ENCODE measurements at regions not wholly inside any gene's neighbourhood (a gene's known extent, or its start where the extent isn't known, plus 50 kb on each side); places are given as distances from the start of the nearest gene placed in this dataset.

DNA sequence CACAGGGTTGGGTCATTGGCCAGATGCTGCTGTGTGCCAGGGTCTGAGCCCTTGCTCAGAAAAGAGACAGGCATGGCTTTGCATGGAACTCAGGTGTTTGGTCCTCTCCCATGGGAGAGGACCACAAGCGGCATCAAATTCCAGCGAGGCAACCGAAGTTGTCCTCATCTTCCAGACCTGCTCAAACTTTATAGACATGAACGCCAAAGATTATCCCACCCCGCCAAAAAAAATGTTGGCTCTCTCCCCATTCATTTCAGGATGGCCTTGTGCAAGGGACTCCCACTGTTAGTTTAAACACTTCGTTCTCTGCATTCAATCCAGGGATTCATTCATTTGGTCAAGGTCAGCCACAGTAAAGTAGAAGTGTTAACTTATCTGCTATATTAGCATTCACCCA lies 360.8 kb upstream of the ZFHX3 start:
- 87% methylated on average over 6 of the region's 6 CpGs for WGBS
- H3K27ac ChIP-seq = no peak overlapping the region
- no peaks in the 10 kb centered on the region for H3K4me1 ChIP-seq
- no peak for DNase-seq (ENCODE audit: low spot score in 2 of 2)
- H3K9me3 ChIP-seq = no peaks in the 10 kb centered on the region
- H3K36me3 ChIP-seq = no peaks in the 10 kb centered on the region
- H3K4me3 ChIP-seq = no peak overlapping the region
- H3K27me3 ChIP-seq = peaks cover 18% of the 10 kb centered on the region
- TF ChIP-seq EP300 (IDR thresholded peaks at IDR 0.05) (no peak), POLR2A (IDR thresholded peaks at IDR 0.05) (no peak), CTCF (IDR thresholded peaks at IDR 0.05) (no peak), POLR2AphosphoS5 (IDR thresholded peaks at IDR 0.05) (no peak)

DNA sequence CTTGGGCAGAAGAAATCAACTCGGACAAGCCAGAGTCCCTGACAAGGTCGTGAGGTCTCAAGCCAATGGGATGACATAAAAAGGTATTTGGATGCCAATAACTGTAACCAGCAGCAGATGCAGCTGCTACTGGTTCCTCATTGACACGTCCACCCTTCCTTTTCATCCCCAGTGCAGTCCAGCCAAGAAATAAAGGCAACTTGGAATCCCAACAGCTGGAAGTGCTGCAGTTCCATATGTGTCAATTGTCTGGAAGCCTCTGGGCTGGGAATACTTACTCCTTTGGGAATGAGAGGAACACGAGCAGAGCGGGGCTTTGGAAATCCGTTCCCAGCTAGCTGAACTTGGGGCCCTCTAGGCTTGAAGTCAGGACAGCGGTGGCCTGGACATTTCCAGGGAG lies 360.4 kb upstream of the ZFHX3 start:
- H3K9me3 ChIP-seq = no peaks in the 10 kb centered on the region
- no peak for DNase-seq (ENCODE audit: low spot score in 2 of 2)
- 67% methylated on average over 7 of the region's 7 CpGs for WGBS

GRCh38 chr16:73405851-73406250 lies 357.9 kb upstream of the ZFHX3 start:
- no peak for DNase-seq (ENCODE audit: low spot score in 2 of 2)
- Histone ChIP-seq H3K27me3 (peaks cover 22% of the 10 kb centered on the region), H3K4me1 (no peaks in the 10 kb centered on the region), H3K4me3 (no peak overlapping the region), H3K36me3 (no peaks in the 10 kb centered on the region), H3K27ac (no peak overlapping the region), H3K9me3 (no peaks in the 10 kb centered on the region)
- TF ChIP-seq EP300 (IDR thresholded peaks at IDR 0.05) (no peak), CTCF (IDR thresholded peaks at IDR 0.05) (no peak), POLR2A (IDR thresholded peaks at IDR 0.05) (no peak), POLR2AphosphoS5 (IDR thresholded peaks at IDR 0.05) (no peak)
- 35% methylated on average over 6 of the region's 11 CpGs for WGBS

More for the DNA sequence above, 360.4 kb upstream of the ZFHX3 start:
- Histone ChIP-seq H3K36me3 (no peaks in the 10 kb centered on the region), H3K4me3 (no peak overlapping the region), H3K27ac (no peak overlapping the region), H3K4me1 (no peaks in the 10 kb centered on the region), H3K27me3 (peaks cover 22% of the 10 kb centered on the region)
- TF ChIP-seq POLR2A (IDR thresholded peaks at IDR 0.05) = no peak
- no peak for TF ChIP-seq CTCF (IDR thresholded peaks at IDR 0.05)
- TF ChIP-seq POLR2AphosphoS5 (IDR thresholded peaks at IDR 0.05) = no peak
- TF ChIP-seq EP300 (IDR thresholded peaks at IDR 0.05) = no peak

GRCh38 chr16:73404001-73404400 lies 356.1 kb upstream of the ZFHX3 start:
- H3K27me3 ChIP-seq = peaks cover 22% of the 10 kb centered on the region
- DNase-seq (ENCODE audit: low spot score in 2 of 2) = no peak
- H3K4me1 ChIP-seq = no peaks in the 10 kb centered on the region
- H3K27ac ChIP-seq = no peak overlapping the region
- TF ChIP-seq POLR2AphosphoS5 (IDR thresholded peaks at IDR 0.05) (no peak), EP300 (IDR thresholded peaks at IDR 0.05) (no peak), POLR2A (IDR thresholded peaks at IDR 0.05) (no peak), CTCF (IDR thresholded peaks at IDR 0.05) (no peak)
- no peaks in the 10 kb centered on the region for H3K36me3 ChIP-seq
- H3K4me3 ChIP-seq = no peak overlapping the region
- no peaks in the 10 kb centered on the region for H3K9me3 ChIP-seq

DNA sequence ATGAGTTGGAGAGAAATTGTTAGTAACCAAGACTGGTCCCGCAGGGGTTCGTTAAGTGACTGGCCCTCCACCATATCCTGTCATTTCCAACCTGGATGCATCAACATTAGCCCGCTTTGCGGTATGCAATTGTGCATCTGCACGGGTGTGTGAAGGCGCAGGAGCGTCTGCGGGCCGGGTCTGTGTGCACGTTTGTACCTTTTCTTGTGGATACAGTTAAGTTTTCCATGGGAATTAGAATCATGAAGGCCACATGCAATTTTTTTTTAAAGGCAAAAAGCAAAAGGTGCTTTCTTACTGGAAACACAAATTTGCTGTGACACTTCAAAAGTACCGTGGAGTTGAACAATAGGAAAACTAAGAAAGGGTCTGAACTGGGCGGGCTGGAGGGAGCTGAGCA lies 355.4 kb upstream of the ZFHX3 start:
- Histone ChIP-seq H3K4me3 (no peak overlapping the region), H3K27me3 (peaks cover 22% of the 10 kb centered on the region), H3K9me3 (no peaks in the 10 kb centered on the region), H3K27ac (no peak overlapping the region), H3K4me1 (no peaks in the 10 kb centered on the region), H3K36me3 (no peaks in the 10 kb centered on the region)
- 94% methylated on average over 12 of the region's 12 CpGs for WGBS
- TF ChIP-seq EP300 (IDR thresholded peaks at IDR 0.05) (no peak), CTCF (IDR thresholded peaks at IDR 0.05) (no peak), POLR2A (IDR thresholded peaks at IDR 0.05) (no peak), POLR2AphosphoS5 (IDR thresholded peaks at IDR 0.05) (no peak)
- no peak for DNase-seq (ENCODE audit: low spot score in 2 of 2)

All from suprapubic skin (tissue), 4 donors.